ENCODE measurements at regions not wholly inside any gene's neighbourhood (a gene's known extent, or its start where the extent isn't known, plus 50 kb on each side); places are given as distances from the start of the nearest gene placed in this dataset.
"Not testable (repeated sequence)": the region's sequence is repeated elsewhere in the genome, so short reads cannot be mapped to it uniquely, and the experiment has no call there.

DNA sequence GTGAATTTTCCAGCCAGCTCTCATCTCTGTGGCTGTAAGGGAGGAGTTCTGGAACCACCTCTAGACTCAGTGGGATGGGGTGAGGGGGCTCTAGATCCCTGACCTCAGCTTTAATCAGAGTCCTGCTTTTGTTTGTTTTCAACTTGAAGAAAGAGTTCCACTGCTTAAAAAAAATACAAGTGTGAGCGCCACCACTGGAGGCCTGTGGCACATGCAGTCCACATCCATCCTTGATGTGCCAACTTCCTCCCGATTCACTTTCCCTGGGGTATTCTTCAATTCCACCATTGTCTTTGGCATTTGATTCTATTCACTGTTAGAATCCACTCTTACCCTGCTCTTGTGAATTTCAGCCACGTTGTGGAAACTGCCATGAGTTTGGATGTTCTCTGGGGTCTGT, 62.4 kb upstream of the GJB6 start:
- no peaks in the 10 kb centered on the region for H3K4me1 ChIP-seq
- no peaks in the 10 kb centered on the region for H3K27me3 ChIP-seq
- no peak for DNase-seq (ENCODE audit: low spot score in 2 of 2)
- H3K36me3 ChIP-seq, result no peaks in the 10 kb centered on the region
- no peaks in the 10 kb centered on the region for H3K9me3 ChIP-seq
- no peak for TF ChIP-seq POLR2A (IDR thresholded peaks at IDR 0.05)
- TF ChIP-seq, protein P1, sequence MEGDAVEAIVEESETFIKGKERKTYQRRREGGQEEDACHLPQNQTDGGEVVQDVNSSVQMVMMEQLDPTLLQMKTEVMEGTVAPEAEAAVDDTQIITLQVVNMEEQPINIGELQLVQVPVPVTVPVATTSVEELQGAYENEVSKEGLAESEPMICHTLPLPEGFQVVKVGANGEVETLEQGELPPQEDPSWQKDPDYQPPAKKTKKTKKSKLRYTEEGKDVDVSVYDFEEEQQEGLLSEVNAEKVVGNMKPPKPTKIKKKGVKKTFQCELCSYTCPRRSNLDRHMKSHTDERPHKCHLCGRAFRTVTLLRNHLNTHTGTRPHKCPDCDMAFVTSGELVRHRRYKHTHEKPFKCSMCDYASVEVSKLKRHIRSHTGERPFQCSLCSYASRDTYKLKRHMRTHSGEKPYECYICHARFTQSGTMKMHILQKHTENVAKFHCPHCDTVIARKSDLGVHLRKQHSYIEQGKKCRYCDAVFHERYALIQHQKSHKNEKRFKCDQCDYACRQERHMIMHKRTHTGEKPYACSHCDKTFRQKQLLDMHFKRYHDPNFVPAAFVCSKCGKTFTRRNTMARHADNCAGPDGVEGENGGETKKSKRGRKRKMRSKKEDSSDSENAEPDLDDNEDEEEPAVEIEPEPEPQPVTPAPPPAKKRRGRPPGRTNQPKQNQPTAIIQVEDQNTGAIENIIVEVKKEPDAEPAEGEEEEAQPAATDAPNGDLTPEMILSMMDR (IDR thresholded peaks at IDR 0.05), result no peak
- TF ChIP-seq EP300 (IDR thresholded peaks at IDR 0.05), result no peak
- TF ChIP-seq POLR2AphosphoS5 (IDR thresholded peaks at IDR 0.05), result no peak
- no peak overlapping the region for H3K27ac ChIP-seq
- no peak overlapping the region for H3K4me3 ChIP-seq
- WGBS, result 61% methylated on average over 3 of the region's 3 CpGs

DNA sequence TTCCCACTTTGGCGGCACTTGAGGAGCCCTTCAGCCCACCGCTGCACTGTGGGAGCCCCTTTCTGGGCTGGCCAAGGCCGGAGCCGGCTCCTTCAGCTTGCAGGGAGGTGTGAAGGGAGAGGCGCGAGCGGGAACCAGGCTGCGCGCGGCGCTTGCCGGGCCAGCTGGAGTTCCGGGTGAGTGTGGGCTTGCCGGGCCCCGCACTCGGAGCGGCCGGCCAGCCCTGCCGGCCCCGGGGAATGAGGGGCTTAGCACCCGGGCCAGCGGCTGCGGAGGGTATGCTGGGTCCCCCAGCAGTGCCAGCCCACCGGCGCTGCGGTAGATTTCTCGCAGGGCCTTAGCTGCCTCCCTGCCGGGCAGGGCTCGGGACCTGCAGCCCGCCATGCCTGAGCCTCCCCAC, 60.2 kb upstream of the GJB6 start:
- not testable (repeated sequence) for H3K36me3 ChIP-seq; DNase-seq (ENCODE audit: low spot score in 2 of 2); H3K4me1 ChIP-seq; H3K27ac ChIP-seq; H3K4me3 ChIP-seq; H3K27me3 ChIP-seq; H3K9me3 ChIP-seq
- WGBS, result 96% methylated on average over 7 of the region's 30 CpGs

DNA sequence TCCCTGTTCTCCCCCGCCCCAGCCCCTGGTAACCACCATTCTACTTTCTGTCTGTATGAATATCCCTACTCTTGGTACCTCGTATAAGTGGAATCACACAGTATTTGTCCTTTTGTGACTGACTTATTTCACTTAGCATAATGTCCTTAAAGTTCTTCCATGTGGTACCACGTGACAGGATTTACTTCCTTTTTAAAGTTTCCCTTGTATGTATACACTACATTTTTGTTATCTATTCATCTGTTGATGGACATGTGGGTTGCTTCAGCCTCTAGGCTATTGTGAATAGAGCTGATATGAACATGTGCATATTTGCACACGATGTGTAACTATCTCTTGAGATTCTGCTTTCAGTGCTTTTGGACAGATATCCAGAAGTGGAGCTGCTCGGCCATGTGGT, 59.6 kb upstream of the GJB6 start:
- TF ChIP-seq EP300 (IDR thresholded peaks at IDR 0.05) (no peak), POLR2A (IDR thresholded peaks at IDR 0.05) (no peak), POLR2AphosphoS5 (IDR thresholded peaks at IDR 0.05) (no peak)
- TF ChIP-seq, protein P1 (IDR thresholded peaks at IDR 0.05), result no peak
- Histone ChIP-seq H3K4me1 (no peaks in the 10 kb centered on the region), H3K27ac (no peak overlapping the region), H3K9me3 (peaks cover under 1% of the 10 kb centered on the region), H3K36me3 (no peaks in the 10 kb centered on the region), H3K27me3 (no peaks in the 10 kb centered on the region), H3K4me3 (no peak overlapping the region)
- WGBS, result 70% methylated on average over 5 of the region's 5 CpGs
- no peak for DNase-seq (ENCODE audit: low spot score in 2 of 2)

DNA sequence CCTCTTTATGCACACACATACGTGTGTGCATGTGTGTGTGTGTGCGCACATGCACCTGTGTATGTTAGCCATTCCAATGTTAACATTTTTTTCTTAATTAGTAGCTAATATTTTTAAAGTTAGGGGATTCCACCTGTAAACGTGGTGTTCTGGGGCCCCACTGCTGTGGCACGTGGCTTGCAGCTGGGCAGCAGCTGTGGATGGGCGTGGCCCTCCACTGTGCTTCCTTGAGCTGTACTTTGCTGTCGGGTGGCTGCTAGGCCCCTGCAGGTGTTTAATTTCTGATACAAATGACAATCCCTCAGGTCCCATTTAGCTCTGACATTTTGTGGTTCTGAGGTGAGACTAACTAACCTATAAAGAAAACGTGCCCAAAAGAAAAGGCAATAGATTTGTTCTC, 58.9 kb upstream of the GJB6 start:
- peaks cover 6% of the 10 kb centered on the region for H3K9me3 ChIP-seq
- no peak overlapping the region for H3K27ac ChIP-seq
- no peak for TF ChIP-seq POLR2AphosphoS5 (IDR thresholded peaks at IDR 0.05)
- no peak for TF ChIP-seq EP300 (IDR thresholded peaks at IDR 0.05)
- TF ChIP-seq, protein P1 (IDR thresholded peaks at IDR 0.05), result no peak
- no peak for TF ChIP-seq POLR2A (IDR thresholded peaks at IDR 0.05)
- H3K36me3 ChIP-seq, result no peaks in the 10 kb centered on the region
- no peaks in the 10 kb centered on the region for H3K27me3 ChIP-seq
- no peak for DNase-seq (ENCODE audit: low spot score in 2 of 2)
- H3K4me3 ChIP-seq, result no peak overlapping the region
- WGBS, result 64% methylated on average over 7 of the region's 7 CpGs
- no peaks in the 10 kb centered on the region for H3K4me1 ChIP-seq

DNA sequence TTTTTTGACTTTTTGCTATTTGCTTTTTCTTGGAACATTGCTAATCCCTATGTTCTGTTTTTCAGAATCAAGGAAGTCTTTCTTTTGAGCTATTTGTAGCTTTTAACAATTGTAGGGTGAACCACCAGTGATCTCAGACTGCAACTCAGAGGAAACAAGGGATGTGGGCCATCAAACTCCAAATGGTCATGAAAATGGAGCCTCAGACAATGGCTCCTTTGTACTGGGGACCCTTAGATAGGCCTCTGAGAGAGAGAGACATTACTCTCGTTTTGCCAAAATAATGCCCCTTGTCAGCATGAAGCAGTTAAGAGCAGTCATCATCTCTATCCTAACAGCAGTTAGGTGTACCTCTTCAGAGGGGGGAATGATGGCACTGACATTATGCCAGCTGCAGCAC, 56.4 kb upstream of the GJB6 start:
- Histone ChIP-seq H3K27me3 (no peaks in the 10 kb centered on the region), H3K4me1 (no peaks in the 10 kb centered on the region), H3K9me3 (peaks cover 16% of the 10 kb centered on the region), H3K36me3 (no peaks in the 10 kb centered on the region), H3K4me3 (no peak overlapping the region), H3K27ac (no peak overlapping the region)
- no peak for DNase-seq (ENCODE audit: low spot score in 2 of 2)
- WGBS, result 44% methylated on average over 1 of the region's 1 CpG
- TF ChIP-seq EP300 (IDR thresholded peaks at IDR 0.05) (no peak), POLR2A (IDR thresholded peaks at IDR 0.05) (no peak), POLR2AphosphoS5 (IDR thresholded peaks at IDR 0.05) (no peak)
- TF ChIP-seq, protein P1 (IDR thresholded peaks at IDR 0.05), result no peak

DNA sequence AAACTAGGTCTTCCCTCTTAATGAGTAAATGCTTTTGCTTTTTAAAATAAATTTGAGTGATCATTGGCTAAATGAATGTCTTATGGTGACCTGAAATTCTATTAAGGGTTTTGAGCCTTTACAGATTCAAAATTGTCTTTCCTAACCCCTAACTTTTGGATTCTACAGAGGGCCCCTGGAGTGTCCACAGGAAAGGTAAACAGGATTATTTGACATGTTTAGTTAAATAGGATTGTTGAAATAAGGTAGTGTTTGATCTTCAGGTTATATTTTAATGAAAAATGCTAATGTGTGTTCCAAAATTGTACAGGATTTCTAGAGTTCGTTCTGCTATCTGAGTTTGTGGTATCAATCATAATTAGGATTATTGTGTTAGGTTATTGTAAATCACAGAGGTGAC, 55.9 kb upstream of the GJB6 start:
- TF ChIP-seq POLR2AphosphoS5 (IDR thresholded peaks at IDR 0.05) (no peak), EP300 (IDR thresholded peaks at IDR 0.05) (no peak), POLR2A (IDR thresholded peaks at IDR 0.05) (no peak)
- TF ChIP-seq, protein P1 (IDR thresholded peaks at IDR 0.05), result no peak
- Histone ChIP-seq H3K4me1 (no peaks in the 10 kb centered on the region), H3K9me3 (peaks cover 19% of the 10 kb centered on the region), H3K36me3 (no peaks in the 10 kb centered on the region), H3K27me3 (no peaks in the 10 kb centered on the region), H3K27ac (no peak overlapping the region), H3K4me3 (no peak overlapping the region)
- 74% methylated on average over 1 of the region's 1 CpG for WGBS
- no peak for DNase-seq (ENCODE audit: low spot score in 2 of 2)
